H1 (cell line): ENCODE measurements at regions not wholly inside any gene's neighbourhood (a gene's known extent, or its start where the extent isn't known, plus 50 kb on each side); places are given as distances from the start of the nearest gene placed in this dataset.

Source experiments
- CHD2 ChIP-seq: IDR thresholded peaks from 2 replicates; pipeline ENCODE4 v1.6.1; 2012; ENCODE audit warnings: low read length, improper control_type of control experiment
- JUND ChIP-seq: IDR thresholded peaks from 2 replicates; pipeline ENCODE4 v1.6.1; 2011; ENCODE audit warnings: mild to moderate bottlenecking, improper control_type of control experiment, low read length
- KDM1A ChIP-seq: fragments of 200-600, 300-600 bp; sonication (generic); IDR thresholded peaks from 2 replicates; pipeline ENCODE4 v1.7.1; 2016; ENCODE audit warnings: mild to moderate bottlenecking, low read length, borderline replicate concordance
- KDM5A ChIP-seq: fragments of 200-600 bp; IDR thresholded peaks from 2 replicates; pipeline ENCODE4 v1.7.1; 2012; ENCODE audit warnings: mild to moderate bottlenecking, low read length, inconsistent platforms, mixed read lengths
- MAX ChIP-seq: IDR thresholded peaks from 2 replicates; pipeline ENCODE4 v1.6.1; 2012; ENCODE audit warnings: inconsistent platforms
- TAF7 ChIP-seq: optimal IDR thresholded peaks from 2 replicates; pipeline ENCODE3; 2011; ENCODE audit warnings: low read depth, mild to moderate bottlenecking, inconsistent platforms, low read length, moderate library complexity, borderline replicate concordance
- TBP ChIP-seq: IDR thresholded peaks from 2 replicates; pipeline ENCODE4 v1.6.1; 2011; ENCODE audit warnings: low read depth, low read length, improper control_type of control experiment
- USF2 ChIP-seq: IDR thresholded peaks from 2 replicates; pipeline ENCODE4 v1.6.1; 2011; ENCODE audit warnings: low read length, improper control_type of control experiment

GRCh38 chr3:182111967-182112366, 400.2 kb downstream of the SOX2 start (continued):
- TF ChIP-seq TAF7 (no peak), KDM5A (no peak), CHD2 (no peak), TBP (no peak), MAX (no peak), JUND (no peak), USF2 (no peak), KDM1A (no peak)
